ENCODE measurements at regions not wholly inside any gene's neighbourhood (a gene's known extent, or its start where the extent isn't known, plus 50 kb on each side); places are given as distances from the start of the nearest gene placed in this dataset.

DNA sequence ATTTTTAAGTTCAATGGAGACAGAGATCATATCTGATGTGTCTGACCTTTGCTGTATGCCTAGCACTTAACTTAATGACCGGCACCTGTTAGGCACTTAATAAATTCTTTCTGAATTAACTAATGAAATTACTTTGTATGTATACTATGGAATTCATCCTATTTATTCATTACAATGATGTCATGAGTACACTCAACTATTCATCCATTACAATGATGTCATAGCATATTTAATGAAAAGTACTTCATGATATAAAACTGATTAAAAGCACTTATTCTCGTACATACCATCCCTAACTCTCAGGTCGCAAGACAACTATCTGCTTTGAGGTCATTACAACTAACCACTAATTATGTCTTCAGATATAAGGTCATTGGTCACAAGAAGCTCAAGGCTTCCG lies 1131.6 kb downstream of the DTWD2 start:
- H3K4me2 ChIP-seq (ENCODE audit: control insufficient read depth, extremely low read depth, insufficient read depth, low read depth, low read length): no peak overlapping the region
- FAIRE-seq (no peak), DNase-seq (ENCODE audit: low read depth, low spot score) (no peak)
- H3K27me3 ChIP-seq (ENCODE audit: control insufficient read depth, extremely low read depth, insufficient read depth, low read length): no peaks in the 10 kb centered on the region
- no peak overlapping the region for H3K4me3 ChIP-seq (ENCODE audit: control insufficient read depth in 2 of 3, extremely low read depth in 1 of 3, insufficient read depth in 2 of 3, low read depth in 1 of 3, low read length in 3 of 3)
- TF ChIP-seq EZH2 (IDR thresholded peaks at IDR 0.05; ENCODE audit: low read length): no peak
- TF ChIP-seq, protein P1, sequence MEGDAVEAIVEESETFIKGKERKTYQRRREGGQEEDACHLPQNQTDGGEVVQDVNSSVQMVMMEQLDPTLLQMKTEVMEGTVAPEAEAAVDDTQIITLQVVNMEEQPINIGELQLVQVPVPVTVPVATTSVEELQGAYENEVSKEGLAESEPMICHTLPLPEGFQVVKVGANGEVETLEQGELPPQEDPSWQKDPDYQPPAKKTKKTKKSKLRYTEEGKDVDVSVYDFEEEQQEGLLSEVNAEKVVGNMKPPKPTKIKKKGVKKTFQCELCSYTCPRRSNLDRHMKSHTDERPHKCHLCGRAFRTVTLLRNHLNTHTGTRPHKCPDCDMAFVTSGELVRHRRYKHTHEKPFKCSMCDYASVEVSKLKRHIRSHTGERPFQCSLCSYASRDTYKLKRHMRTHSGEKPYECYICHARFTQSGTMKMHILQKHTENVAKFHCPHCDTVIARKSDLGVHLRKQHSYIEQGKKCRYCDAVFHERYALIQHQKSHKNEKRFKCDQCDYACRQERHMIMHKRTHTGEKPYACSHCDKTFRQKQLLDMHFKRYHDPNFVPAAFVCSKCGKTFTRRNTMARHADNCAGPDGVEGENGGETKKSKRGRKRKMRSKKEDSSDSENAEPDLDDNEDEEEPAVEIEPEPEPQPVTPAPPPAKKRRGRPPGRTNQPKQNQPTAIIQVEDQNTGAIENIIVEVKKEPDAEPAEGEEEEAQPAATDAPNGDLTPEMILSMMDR (optimal IDR thresholded peaks at IDR 0.05 in 1 of 3, IDR thresholded peaks at IDR 0.05 in 1 of 3, conservative IDR thresholded peaks at IDR 0.05 in 1 of 3; ENCODE audit: extremely low read depth in 1 of 3, insufficient read depth in 2 of 3, low read length in 3 of 3): no peak
- no peaks in the 10 kb centered on the region for H3K9me1 ChIP-seq (ENCODE audit: control insufficient read depth, extremely low read depth, insufficient read depth, low read length)
- no peaks in the 10 kb centered on the region for H3K79me2 ChIP-seq (ENCODE audit: control insufficient read depth, insufficient read depth, low read length)
- no peak overlapping the region for H3K27ac ChIP-seq (ENCODE audit: control insufficient read depth, insufficient read depth, low read length)
- no peaks in the 10 kb centered on the region for H4K20me1 ChIP-seq (ENCODE audit: control insufficient read depth, extremely low read depth, insufficient read depth, low read length)
- dilution Hi-C loops (cut with MboI; ENCODE audit: extremely low pct_ligation_motif_present, low sequenced_read_pairs): no loop called here
- H3K36me3 ChIP-seq (ENCODE audit: control insufficient read depth in 2 of 2, extremely low read depth in 1 of 2, insufficient read depth in 2 of 2, low read length in 2 of 2): no peaks in the 10 kb centered on the region
- H2AFZ ChIP-seq (ENCODE audit: control insufficient read depth, low read length): no peak overlapping the region
- no peaks in the 10 kb centered on the region for H3K9me3 ChIP-seq (ENCODE audit: control insufficient read depth, low read depth, low read length)
- H3K9ac ChIP-seq (ENCODE audit: control insufficient read depth, extremely low read depth, insufficient read depth, low read length): no peak overlapping the region
- no peaks in the 10 kb centered on the region for H3K4me1 ChIP-seq (ENCODE audit: control insufficient read depth, extremely low read depth, insufficient read depth, low read length)

- Histone ChIP-seq H3K9me3 (ENCODE audit: control insufficient read depth, low read depth, low read length) (no peaks in the 10 kb centered on the region), H3K9ac (ENCODE audit: control insufficient read depth, extremely low read depth, insufficient read depth, low read length) (no peak overlapping the region), H3K4me1 (ENCODE audit: control insufficient read depth, extremely low read depth, insufficient read depth, low read length) (no peaks in the 10 kb centered on the region), H3K4me2 (ENCODE audit: control insufficient read depth, extremely low read depth, insufficient read depth, low read depth, low read length) (no peak overlapping the region), H3K27me3 (ENCODE audit: control insufficient read depth, extremely low read depth, insufficient read depth, low read length) (no peaks in the 10 kb centered on the region), H3K4me3 (ENCODE audit: control insufficient read depth in 2 of 3, extremely low read depth in 1 of 3, insufficient read depth in 2 of 3, low read depth in 1 of 3, low read length in 3 of 3) (no peak overlapping the region), H3K79me2 (ENCODE audit: control insufficient read depth, insufficient read depth, low read length) (no peaks in the 10 kb centered on the region), H4K20me1 (ENCODE audit: control insufficient read depth, extremely low read depth, insufficient read depth, low read length) (no peaks in the 10 kb centered on the region), H3K9me1 (ENCODE audit: control insufficient read depth, extremely low read depth, insufficient read depth, low read length) (no peaks in the 10 kb centered on the region), H3K36me3 (ENCODE audit: control insufficient read depth in 2 of 2, extremely low read depth in 1 of 2, insufficient read depth in 2 of 2, low read length in 2 of 2) (no peaks in the 10 kb centered on the region), H2AFZ (ENCODE audit: control insufficient read depth, low read length) (no peak overlapping the region), H3K27ac (ENCODE audit: control insufficient read depth, insufficient read depth, low read length) (no peak overlapping the region)
- no peak for TF ChIP-seq EZH2 (IDR thresholded peaks at IDR 0.05; ENCODE audit: low read length)
- TF ChIP-seq, protein P1 (optimal IDR thresholded peaks at IDR 0.05 in 1 of 3, IDR thresholded peaks at IDR 0.05 in 1 of 3, conservative IDR thresholded peaks at IDR 0.05 in 1 of 3; ENCODE audit: extremely low read depth in 1 of 3, insufficient read depth in 2 of 3, low read length in 3 of 3): no peak
- FAIRE-seq (no peak), DNase-seq (ENCODE audit: low read depth, low spot score) (no peak)
- dilution Hi-C loops (cut with MboI; ENCODE audit: extremely low pct_ligation_motif_present, low sequenced_read_pairs): no loop called here
Observed at GRCh38 chr5:117837786-117838185, 1150.6 kb downstream of the DTWD2 start.

Data from keratinocyte (primary cell).